HPDE6-E6E7 (cell line): ENCODE measurements at regions not wholly inside any gene's neighbourhood (a gene's known extent, or its start where the extent isn't known, plus 50 kb on each side); places are given as distances from the start of the nearest gene placed in this dataset.

ENCODE experiments used
- DNase-seq: peaks from one replicate; pipeline ENCODE4 v3.0.0; 2011; ENCODE audit warnings: missing footprints; ENCODE audit errors: extremely low spot score

DNA sequence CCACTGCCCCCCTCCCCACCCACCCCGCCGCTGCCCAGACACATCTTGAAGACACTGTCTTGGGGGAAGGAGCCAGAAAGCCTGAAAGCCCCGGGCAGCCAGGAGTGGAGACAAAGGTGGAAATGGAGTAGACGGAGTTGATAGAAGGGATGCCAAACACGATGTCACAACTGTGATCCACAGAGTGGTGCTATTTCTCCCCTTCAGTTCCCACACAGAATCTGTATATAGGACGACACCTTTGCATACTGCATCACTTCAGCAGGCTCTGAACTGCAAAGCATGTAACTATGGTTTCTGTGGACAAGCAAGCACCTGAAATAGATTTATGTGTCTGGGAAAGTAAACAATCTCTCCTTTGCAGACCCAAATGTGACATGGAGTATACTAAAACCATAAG lies 56.4 kb upstream of the F13A1 start:
- DNase-seq, result no peak

DNA sequence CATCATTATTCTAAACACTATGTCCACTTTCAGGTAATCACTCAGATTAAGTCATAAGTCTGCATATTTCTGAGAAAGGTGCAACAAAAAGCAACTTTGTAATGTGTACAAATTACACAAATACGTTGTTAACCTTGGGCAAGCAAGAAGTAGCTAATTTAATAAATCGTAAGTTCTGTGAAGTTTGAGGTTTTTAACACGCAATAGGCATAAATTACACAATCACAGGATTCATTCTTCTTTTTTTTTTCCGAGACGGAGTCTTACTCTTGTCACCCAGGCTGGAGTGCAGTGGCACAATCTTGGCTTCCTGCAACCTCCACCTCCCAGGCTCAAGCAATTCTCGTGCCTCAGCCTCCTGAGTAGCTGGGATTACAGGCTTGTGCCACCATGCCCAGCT lies 57.2 kb upstream of the F13A1 start:
- DNase-seq, result no peak

DNA sequence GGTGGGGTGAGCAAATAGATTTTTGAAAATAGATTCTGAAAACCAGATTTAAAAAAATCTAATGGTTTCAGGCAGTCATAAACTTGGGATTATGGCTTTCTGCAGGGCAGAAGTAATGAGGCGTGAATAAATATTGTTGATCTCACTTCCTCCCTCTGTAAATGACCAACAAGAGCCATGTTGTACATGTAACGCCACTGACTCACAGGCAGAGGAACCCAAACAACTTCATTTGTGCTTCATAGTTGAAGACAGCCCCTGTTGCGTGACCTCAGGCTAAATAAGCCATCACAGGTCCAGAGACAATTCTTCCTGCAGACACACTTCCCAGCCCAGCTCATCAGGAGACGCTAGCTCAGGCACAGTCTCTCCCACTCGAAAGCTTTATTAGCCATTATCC lies 59.1 kb upstream of the F13A1 start:
- DNase-seq, result no peak

DNA sequence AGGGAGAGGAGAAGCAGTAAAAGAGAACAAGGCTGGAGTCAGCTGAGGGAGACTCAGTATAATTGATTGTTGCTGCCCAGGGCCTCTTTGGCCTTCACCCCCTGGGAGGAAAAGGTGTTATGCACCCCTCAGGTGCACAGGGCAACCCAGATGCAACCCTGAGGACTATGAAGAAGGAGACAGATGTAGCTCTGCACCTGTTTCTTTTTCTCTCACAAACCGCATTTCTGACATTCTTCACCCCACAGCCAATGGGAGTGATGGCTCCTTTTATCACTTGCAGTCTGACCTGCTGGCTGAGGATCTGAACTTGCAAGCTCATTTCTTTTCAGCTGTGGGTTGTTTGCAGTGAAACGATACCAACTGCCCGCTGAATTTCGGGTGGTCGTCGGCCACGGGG lies 64.1 kb upstream of the F13A1 start:
- DNase-seq, result no peak

DNA sequence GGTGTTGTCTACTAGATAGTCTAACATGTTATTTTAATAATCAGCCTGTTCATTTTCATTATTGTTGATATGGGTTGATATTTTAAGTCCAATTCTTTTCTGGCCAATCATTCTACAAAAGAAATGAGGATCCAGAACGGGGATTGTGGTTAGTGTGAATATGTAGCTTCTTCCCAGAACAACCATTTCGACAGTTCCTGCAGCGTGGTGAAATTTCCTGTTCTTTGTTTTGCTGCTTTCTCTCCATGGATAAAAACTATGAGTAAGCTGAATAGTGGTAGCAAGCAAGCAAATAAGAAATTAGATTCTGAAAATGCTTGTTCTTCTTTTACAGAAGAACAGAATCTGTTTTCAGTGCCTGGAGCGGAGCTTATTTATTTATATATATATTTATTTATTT lies 65.5 kb upstream of the F13A1 start:
- no peak for DNase-seq

DNA sequence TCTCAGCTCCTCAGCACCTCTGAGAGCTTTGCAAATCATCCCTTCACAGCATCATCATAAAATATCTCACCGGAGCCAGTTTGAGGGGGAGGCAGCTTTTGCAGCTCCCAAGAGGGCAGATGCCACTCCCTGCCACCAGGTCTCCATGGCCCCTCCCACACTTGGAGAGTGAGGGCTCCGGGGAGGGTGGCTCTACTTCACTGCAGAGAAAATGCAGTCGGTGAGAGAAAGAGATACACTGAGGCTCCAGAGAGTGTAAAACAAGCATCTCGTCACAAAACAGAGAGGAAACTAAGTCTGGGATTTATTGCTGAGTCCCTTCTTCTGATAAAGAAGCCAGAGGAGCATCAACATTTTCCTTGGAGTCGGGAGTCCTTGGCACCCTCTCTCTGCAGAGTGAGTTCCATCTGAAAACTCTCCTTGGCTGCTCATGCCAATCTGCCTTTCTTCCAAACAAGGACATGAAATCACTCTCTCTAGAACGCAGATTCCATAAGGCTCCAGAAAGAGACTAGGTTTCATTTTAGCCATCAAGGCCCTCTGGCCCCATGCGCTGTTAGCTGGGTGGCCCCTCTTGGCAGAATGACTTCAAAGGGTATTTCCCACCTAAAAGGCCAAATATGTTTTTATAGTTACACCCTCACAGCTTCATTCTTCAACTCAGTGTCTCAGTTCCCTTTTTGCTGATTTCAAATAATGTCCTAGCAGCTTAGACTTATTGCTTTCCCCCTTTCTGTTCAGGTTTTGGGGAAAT lies 70.6 kb upstream of the F13A1 start:
- DNase-seq, result no peak

DNA sequence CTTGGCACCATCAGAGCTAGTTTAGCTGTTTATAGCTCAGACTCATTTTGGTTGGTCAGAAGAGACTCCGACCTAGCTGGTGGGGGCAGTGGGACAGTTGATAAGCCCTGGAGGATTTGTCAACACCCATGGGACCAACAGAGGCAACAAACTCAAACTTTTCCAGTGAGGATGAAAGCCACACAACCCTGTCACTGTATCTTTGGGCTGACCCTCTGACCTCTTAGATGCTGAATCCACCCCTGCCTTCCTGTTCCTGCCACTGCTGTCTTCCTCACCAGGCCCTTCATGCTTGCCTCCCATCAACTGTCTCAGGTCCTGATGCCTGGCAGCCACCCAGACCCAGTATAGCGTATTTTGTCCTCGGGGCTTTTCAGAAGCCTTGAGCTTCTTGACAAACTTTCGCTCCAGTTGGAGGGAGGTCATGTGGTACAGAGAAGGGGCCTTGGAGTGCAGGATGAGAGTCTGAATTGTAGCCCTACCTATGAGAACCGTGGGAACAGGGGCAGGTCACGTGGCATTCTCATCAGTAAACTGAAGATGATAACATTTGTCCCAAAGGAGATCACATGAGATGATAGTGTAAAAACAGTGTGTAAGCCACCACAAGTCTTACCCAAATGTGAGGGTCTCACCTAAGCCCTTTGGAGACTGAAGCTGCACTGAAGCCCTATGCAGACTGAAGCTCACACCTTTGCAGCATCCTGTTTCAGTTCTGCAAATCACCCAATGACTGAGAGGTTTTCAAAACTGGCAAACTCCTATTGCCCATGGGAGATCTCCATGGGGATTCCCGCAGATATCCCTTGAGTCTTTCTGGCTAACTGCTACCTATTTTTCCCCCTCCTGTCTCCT lies 72.0 kb upstream of the F13A1 start:
- DNase-seq, result no peak

DNA sequence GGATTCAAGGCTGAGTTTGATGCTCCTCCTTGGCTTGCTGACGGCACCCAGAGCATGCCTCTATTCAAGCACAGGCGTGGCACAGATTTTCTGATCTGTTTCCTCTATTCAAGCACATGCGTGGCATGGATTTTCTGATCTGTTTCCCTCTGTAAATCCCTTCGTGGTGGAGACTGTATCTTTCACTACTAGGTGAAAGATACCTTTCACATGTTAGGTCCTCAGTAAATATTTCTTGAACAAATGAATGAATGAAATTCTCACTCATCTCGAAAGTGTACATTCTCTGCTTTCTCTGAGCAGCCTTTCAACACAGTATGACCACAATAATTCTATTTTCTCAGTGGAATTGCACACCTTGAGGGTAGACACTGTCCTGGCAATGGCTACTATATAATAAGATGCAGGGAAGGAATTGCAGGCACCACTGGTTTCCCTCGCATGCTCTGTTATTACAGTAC lies 72.6 kb upstream of the F13A1 start:
- DNase-seq, result no peak

DNA sequence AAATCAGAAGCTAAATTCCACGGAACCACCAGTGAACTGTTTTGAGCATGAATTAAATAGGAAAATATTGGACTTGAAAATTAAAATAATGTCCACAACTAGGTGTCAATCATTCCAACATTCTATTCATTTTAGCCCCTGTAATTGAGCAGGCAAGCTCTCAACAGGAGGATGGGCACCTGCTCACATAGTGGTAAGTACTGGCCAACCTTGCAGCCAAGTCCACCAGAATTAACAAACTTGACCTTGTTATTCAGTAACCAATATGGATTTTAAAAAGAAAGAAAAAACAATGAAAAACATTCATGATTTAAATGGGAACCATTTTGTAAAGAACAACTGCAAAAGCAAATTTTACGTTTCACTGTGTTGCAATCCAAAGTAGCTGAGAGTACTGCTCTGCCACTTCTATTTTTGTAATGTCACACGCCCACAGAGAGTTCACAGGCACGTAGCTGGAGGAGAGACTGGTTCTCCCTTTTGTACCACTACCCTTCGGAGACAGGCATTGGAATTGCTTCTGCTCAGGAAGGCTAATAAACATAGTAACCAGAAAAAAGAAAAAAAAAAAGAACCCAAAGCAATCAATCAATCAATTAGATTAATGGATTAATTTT lies 75.2 kb upstream of the F13A1 start:
- DNase-seq, result no peak

DNA sequence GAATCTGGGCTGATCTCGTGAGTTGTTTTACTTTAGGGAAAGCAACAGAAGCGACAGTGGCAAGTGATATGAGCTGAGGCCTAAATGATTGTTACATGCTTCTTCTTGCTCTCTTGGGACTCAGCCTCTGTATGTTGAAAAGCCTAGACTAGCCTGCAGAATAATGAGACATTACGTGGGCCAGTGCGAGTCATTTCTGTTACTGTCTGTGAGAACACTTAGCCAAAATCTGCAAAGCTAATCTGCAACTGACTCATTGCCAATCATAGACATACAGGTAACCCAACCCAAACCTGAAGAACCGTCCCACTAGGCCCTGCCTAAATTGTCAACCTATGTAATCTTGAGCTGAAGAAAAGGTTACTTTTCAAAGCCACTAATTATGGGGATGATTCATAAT lies 77.4 kb upstream of the F13A1 start:
- no peak for DNase-seq

DNA sequence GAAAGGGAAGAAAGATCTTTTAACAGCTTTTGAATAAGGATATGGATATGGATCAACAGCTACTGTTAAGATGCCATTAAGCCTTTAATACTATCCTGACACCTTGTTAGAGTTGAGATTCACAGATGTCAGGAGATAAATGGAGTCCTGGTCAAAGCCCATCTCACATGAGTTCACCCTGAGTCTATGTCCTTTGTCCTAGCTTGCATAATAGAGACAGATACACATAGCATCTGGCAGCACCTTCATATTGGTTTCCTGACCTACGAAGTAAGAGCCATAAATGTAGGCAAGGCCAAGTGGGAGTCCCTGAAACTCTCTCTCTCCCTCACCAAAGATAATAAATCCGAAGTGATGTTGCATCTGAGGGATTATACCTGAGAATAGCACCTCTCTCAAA lies 79.1 kb upstream of the F13A1 start:
- no peak for DNase-seq

DNA sequence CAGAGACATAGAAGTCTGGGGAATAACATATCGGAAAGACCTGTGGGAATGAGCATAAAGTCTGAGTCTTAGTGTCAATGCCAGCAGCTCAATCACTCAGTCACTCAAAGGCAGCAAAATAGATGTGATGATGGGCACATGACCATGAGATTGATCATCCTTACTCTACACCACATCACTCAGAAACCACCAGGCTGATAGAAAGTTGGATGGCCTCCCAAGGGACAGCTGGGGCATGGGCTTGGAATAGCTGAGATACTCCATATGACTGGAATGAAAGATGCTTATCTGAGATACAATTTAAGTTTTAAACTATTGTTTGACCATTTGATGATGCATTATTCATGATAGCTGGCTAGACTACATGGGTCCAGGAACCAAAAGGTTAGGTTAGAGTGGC lies 80.9 kb upstream of the F13A1 start:
- no peak for DNase-seq

DNA sequence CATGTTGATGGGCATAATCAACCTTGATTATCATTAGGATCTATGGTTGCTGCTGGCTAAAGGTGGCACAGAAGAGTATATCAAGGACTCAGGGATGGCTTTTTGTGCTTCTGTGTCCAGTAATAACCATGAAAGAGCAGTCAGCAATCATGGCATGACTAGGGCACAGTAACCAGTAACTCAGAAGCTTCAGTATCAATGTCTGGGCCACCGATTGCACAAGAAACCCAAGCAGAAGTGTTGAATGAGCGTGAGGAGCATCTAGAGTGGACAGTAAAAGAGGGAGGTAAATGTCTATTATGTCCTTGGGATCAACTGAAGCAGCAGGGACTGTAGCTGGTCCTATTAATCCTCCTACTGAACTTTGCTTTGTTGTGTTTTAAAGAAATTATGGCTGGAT lies 81.5 kb upstream of the F13A1 start:
- DNase-seq, result no peak

DNA sequence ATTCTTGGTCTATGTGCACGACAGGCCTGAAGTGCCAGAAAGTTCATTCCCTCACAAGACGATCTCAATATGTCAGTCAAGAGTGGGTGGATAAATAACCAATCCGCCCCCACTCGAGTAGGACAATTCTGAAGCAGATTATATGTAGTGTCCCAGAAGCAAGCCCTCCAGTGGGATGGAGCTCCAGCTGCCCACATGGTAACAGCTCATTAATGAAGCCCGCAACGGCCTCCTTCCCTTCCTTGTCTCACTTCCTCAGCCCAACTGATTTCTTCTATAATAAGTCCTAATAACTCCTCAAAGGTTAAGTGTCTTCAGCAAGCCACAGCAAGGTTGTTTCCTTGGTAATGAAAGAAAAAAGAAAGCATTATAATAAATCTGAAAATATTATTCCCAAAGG lies 82.1 kb upstream of the F13A1 start:
- no peak for DNase-seq

DNA sequence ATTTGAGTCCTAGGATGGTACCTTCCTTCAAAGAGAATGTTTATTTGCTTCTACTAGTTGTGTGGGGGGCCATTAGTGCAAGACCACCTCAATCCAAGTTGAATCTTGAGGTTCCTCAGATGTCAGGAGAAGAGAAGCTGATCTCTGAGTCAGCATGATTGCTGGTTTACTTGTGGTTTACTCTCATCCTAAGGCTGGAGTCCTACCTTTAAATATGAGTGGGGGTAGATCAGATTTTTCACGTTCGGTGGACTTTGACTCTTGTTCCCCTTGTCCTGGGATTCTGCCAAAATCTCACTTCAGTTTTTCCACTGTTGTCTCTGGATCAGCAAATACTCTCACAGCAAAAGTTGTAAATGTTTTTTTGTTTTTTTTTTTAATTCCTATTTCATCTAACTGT lies 84.6 kb upstream of the F13A1 start:
- no peak for DNase-seq

DNA sequence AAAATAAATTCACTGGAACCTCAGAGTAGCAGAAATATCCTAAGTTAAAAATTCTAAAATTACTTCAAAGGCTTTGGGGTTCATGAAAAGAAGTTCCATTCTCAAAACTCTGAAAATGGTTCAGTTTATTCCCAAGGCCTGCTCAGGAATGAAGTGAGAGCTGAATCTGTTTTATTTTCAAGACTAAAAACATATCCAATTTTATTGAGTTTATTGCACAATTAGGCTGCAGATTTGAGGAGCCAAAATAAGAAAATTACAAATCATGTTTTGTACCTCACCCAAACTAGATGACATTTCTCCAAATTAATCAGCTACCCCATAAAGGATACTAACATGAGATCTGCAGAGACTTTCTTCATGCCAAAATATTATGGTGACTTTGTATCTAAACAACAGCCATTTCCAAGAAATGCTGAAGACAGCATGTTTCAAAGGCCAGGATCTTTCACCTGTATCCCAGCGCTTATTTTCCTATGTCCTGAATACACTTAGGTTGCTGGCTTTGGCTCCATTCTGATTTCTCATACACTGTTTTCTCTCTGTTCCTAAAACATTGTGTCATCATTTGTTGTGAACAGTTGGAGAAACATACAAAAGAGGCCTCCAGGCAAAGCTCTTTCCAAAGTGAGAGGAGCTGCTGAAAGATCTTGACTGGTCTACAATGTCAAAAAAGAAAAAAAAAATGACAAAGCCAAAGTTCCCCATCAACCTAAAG lies 85.7 kb upstream of the F13A1 start:
- no peak for DNase-seq

DNA sequence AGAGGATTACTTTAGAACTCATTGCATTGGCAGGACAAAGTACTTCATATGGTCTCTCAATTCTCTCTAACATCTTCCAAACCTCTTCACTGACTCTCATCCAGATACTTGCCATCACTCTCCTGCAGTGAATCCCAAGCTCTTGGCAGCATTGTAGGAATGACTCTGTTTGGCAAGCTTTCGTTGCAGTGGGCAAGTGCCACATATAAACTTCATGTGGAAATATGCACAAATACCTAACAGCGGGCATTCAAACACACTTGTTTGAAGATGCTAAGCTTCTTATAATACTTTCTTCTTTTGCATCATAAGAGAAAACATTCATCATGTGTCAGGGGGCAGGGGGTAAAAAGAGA lies 86.2 kb upstream of the F13A1 start:
- DNase-seq, result no peak

DNA sequence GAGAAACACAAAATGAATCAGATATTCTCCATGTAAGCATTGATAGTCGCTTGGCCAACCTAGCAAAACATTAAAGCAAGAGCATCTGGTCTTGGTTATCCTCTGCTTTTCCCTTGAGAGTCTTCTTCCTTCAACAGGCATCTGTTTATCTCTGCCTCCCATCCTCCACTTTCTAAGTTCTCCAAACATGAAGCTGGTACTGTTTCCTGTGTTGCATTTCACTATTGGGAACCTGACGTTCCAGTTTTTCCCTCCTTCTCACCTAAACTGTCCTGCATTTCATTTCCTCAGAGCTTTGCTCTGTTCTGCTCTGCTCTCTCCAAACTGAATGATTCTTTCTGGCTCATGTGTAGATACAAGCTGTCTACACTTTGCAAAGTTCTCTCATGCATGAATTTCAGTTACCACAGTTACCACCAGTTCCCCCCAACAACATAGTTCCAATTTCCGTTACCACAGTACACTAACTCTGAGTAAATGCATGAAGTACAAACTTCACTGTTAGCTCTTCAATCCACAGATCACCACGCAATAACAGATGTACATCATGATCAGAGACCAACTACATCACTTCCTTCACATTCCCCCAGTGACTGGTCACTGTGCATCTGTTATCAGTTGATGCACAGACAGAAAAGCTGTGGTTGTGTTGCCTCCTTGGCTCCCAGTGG lies 86.7 kb upstream of the F13A1 start:
- no peak for DNase-seq

DNA sequence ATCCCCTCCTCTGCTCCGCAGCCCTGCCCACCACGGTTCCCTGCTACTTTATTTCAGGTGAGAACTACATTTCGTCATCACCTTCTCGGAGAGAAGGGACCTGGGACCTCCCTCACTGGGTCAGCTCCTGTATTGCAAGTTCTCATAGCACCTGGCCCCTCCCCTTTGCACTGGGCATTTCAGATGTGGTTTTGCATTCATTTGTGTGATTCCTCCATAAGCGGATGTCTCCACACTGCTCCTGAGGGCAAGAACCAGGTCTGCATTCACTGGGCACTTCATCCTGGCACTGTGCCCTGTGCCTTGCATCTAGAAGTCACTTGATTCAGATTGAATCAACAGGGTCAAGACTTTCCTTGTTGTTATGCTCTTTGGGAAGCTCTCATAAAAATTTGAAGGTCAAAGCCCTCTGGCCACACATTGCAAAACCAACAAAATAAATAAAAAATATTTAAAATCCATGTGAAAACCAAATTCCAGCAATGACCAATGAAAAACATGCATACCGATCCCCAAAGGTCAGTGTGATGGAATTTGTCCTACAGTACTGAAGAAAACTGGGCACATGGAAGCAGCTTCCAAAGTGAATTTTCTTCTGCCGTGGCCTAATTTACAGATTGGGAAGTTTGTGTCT lies 89.1 kb upstream of the F13A1 start:
- no peak for DNase-seq

DNA sequence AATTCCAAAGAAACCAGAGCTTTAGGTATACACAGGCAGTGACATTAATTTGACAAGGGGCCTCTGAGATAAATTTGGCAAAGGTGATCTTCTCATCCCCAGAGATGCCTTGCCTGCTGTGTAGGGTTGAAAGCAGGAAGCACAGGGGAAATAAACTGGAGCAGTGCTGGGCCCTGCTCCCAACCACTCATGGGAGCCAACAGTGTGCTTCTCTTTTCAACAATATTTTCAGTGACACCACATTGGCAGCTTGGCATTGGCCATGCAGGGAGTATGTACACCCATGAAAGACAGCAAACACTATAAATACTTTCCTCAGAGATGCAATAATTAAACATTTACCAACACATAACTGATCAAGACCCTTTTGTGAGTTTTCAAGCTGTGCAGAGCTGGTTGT lies 90.7 kb upstream of the F13A1 start:
- no peak for DNase-seq

DNA sequence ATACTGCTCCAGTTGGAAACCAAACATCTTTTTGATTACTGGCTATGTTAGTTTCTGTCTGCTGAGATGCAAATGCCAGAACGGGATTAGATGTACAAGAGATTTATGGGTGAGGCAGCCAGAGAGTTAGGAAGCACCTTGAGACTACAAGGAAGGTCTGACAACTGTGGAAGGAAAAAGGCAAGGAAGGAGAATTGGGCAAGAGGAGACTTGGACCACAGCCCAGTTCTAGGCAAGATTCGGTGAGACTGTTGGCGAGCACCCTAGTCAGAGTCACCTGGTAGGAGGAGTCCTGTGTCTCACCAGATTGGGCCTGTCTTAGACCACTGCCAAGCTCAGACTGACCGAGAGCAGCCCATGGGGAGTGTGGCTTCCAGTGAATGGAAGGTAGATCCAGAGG lies 91.8 kb upstream of the F13A1 start:
- no peak for DNase-seq
